HepG2 (cell line): ENCODE measurements at regions not wholly inside any gene's neighbourhood (a gene's known extent, or its start where the extent isn't known, plus 50 kb on each side); places are given as distances from the start of the nearest gene placed in this dataset.

Source experiments
- NR2F6 ChIP-seq, 2 experiments: IDR thresholded peaks; 2 replicates each; pipeline ENCODE4 v1.6.1; 2016; ENCODE audit warnings: antibody characterized with exemption in 1 of 2, mild to moderate bottlenecking in 1 of 2
- ZEB1 ChIP-seq: IDR thresholded peaks from 2 replicates; pipeline ENCODE4 v1.6.1; 2012; ENCODE audit warnings: mild to moderate bottlenecking, low read depth, inconsistent platforms; ENCODE audit not compliant: insufficient replicate concordance
- ZKSCAN1 ChIP-seq: fragments of 150-350 bp; IDR thresholded peaks from 2 replicates; pipeline ENCODE4 v1.6.1; 2014; ENCODE audit warnings: low read length
- TF ChIP-seq, protein P1 (sequence below): sonication (generic); formaldehyde crosslinking; IDR thresholded peaks from 2 replicates; pipeline ENCODE4 v1.4.0; 2020; ENCODE audit warnings: missing genetic modification reagents, mild to moderate bottlenecking, borderline replicate concordance
- TF ChIP-seq, protein P2 (sequence below): sonication (generic); formaldehyde crosslinking; IDR thresholded peaks from 2 replicates; pipeline ENCODE4 v1.8.1; 2023; ENCODE audit warnings: missing genetic modification reagents, inconsistent platforms, borderline replicate concordance
- TF ChIP-seq, protein P3 (sequence below): sonication (generic); formaldehyde crosslinking; IDR thresholded peaks from 2 replicates; pipeline ENCODE4 v1.4.0; 2020; ENCODE audit warnings: missing genetic modification reagents

DNA sequence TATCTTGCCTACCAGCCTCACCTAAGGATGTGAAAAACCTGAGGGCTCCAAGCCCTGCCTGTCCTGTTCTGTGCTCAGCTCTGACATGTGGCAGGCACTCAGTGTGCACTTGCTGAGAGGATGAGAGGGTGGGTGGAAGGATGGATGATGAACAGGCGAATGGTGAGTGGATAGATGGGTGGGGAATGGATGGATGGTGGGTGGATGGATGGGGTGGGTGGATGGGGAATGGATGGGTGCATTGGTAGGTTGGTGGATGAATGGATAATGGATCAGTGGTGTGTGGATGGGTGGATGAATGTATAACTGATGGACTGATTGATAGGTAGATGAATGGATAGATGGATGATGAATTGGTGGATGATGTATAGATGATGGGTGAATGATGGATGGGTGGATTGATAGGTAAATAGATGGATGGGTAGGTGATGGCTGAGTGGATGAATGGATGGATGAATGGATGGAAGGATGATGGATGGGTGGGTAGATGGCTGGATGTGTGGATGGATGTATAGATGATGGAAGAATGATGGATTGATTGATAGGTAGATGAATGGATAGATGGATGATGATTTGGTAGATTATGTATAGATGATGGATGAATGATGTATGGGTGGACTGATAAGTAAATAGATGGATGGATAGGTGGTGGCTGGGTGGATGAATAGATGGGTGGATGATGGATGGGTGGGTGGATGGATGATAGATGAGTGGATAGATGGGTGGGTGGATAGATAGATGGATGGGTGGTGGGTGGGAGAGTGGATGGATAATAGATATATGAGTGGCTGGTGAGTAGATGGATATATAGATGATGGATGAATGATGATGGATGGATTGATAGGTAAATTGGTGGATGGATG lies 69.3 kb upstream of the NKX1-1 start (continued):
- TF ChIP-seq, protein P1, sequence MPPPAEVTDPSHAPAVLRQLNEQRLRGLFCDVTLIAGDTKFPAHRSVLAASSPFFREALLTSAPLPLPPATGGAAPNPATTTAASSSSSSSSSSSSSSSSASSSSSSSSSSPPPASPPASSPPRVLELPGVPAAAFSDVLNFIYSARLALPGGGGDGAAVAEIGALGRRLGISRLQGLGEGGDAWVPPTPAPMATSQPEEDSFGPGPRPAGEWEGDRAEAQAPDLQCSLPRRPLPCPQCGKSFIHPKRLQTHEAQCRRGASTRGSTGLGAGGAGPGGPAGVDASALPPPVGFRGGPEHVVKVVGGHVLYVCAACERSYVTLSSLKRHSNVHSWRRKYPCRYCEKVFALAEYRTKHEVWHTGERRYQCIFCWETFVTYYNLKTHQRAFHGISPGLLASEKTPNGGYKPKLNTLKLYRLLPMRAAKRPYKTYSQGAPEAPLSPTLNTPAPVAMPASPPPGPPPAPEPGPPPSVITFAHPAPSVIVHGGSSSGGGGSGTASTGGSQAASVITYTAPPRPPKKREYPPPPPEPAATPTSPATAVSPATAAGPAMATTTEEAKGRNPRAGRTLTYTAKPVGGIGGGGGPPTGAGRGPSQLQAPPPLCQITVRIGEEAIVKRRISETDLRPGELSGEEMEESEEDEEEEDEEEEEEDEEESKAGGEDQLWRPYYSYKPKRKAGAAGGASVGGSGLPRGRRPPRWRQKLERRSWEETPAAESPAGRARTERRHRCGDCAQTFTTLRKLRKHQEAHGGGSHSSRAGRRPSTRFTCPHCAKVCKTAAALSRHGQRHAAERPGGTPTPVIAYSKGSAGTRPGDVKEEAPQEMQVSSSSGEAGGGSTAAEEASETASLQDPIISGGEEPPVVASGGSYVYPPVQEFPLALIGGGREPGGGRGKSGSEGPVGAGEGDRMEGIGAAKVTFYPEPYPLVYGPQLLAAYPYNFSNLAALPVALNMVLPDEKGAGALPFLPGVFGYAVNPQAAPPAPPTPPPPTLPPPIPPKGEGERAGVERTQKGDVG (CRISPR knock-in tag), result no peak
- TF ChIP-seq NR2F6 (IDR thresholded peaks at IDR 0.05) (no peak), NR2F6 (CRISPR knock-in tag; IDR thresholded peaks at IDR 0.05) (no peak), ZEB1 (no peak), ZKSCAN1 (no peak)
- TF ChIP-seq, protein P2, sequence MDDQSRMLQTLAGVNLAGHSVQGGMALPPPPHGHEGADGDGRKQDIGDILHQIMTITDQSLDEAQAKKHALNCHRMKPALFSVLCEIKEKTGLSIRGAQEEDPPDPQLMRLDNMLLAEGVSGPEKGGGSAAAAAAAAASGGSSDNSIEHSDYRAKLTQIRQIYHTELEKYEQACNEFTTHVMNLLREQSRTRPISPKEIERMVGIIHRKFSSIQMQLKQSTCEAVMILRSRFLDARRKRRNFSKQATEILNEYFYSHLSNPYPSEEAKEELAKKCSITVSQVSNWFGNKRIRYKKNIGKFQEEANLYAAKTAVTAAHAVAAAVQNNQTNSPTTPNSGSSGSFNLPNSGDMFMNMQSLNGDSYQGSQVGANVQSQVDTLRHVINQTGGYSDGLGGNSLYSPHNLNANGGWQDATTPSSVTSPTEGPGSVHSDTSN (CRISPR knock-in tag), result no peak
- TF ChIP-seq, protein P3, sequence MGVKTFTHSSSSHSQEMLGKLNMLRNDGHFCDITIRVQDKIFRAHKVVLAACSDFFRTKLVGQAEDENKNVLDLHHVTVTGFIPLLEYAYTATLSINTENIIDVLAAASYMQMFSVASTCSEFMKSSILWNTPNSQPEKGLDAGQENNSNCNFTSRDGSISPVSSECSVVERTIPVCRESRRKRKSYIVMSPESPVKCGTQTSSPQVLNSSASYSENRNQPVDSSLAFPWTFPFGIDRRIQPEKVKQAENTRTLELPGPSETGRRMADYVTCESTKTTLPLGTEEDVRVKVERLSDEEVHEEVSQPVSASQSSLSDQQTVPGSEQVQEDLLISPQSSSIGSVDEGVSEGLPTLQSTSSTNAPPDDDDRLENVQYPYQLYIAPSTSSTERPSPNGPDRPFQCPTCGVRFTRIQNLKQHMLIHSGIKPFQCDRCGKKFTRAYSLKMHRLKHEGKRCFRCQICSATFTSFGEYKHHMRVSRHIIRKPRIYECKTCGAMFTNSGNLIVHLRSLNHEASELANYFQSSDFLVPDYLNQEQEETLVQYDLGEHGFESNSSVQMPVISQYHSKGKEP (CRISPR knock-in tag), result no peak
